GM23248 (cell line): ENCODE measurements at regions not wholly inside any gene's neighbourhood (a gene's known extent, or its start where the extent isn't known, plus 50 kb on each side); places are given as distances from the start of the nearest gene placed in this dataset.

Source experiments
- EZH2 ChIP-seq: fragments of 200-600 bp; sonication (generic); IDR thresholded peaks from 2 replicates; pipeline ENCODE4 v1.6.1; 2018; ENCODE audit warnings: antibody characterized with exemption, mild to moderate bottlenecking; ENCODE audit not compliant: insufficient read depth, poor library complexity, severe bottlenecking
- EZH2phosphoT487 ChIP-seq: fragments of 200-600 bp; sonication (generic); IDR thresholded peaks from 2 replicates; pipeline ENCODE4 v1.6.1; 2018; ENCODE audit warnings: antibody characterized with exemption, moderate library complexity, mild to moderate bottlenecking, low read depth; ENCODE audit not compliant: insufficient read depth

GRCh38 chr18:7169601-7170000 lies 52.0 kb upstream of the LAMA1 start:
- no peak for TF ChIP-seq EZH2
- TF ChIP-seq EZH2phosphoT487, result no peak
